CD4-positive, alpha-beta T cell treated with Interleukin-17A for 1 hour (primary cell): ENCODE measurements at regions not wholly inside any gene's neighbourhood (a gene's known extent, or its start where the extent isn't known, plus 50 kb on each side); places are given as distances from the start of the nearest gene placed in this dataset.
"Not testable (repeated sequence)": the region's sequence is repeated elsewhere in the genome, so short reads cannot be mapped to it uniquely, and the experiment has no call there.

ENCODE experiments used
- DNase-seq: peaks from one replicate; pipeline ENCODE4 v3.0.0-alpha.2; 2020

DNA sequence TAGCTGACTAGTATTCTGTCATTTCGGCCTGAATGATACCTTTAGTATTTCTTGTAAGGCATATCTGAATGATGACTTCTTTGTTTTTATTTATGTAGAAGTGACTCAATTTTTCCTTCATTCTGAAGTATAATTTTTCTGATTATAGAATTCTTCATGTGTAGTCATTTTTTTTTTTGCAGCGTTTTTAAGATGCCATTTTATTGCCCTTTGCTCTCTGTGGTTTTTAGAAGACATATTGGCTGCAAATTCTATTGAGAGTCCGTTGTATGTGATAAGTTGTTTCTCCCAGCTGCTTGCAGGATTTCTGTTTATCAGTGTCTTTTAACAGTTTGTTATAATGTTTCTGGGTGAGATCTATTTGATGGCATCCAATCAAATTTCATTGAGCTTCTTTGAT lies 1224.8 kb downstream of the JRKL start:
- DNase-seq, result no peak

DNA sequence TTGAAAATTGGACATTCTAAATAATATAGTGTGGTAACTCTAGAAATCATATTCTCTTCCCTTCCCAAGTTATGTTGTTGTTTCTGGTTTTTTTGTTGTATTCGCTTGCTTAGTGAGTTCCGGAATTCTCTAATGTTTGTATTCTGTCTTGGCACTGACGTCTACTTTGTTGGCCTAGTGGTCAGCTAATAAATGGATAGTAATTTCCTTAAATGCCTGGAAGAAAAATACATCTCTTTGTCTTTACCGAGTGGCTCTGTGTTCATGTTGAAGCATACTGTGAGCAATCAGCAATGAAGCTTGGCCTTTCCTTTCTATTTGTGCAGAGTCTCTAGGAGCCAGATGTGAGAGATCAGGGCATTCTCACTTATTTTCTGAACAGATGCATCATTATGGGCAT lies 1225.7 kb downstream of the JRKL start:
- no peak for DNase-seq

DNA sequence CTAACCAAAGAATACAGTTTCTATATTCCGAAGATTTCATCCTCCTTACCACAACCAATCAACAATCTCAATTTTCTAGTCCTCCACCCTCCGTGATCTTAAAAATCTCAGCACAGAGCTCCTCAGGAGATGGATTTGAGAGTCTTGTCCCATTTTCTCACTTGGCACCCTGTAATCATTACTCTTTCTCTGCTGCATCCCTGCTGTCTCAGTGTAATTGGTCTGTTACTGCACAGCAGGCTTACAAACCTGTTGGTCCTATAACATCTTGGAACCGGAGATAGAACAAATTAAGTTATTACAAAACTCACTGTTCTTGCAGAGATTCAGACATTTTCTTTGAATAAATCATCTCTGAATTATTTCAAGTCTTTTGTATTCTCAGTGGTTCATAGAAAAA lies 1227.2 kb downstream of the JRKL start:
- DNase-seq, result no peak

DNA sequence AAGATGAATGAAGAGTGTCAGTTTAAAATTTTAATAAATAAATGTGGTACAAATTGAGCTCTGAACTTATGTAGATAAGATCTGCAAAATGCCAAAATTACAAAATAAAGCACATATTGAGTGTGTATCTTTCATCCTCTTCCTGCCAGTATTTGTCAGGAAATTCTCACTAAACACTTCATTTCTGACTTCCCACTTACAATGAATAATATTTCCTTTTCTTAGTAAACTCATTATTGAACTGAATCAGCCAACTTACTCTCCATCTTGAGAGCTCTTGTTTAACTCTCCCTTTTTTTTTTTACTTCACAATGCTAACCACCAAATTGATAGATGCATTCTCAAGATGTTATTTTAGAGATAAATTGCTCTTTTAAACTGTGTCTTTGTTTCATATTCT lies 1230.2 kb downstream of the JRKL start:
- DNase-seq, result no peak

DNA sequence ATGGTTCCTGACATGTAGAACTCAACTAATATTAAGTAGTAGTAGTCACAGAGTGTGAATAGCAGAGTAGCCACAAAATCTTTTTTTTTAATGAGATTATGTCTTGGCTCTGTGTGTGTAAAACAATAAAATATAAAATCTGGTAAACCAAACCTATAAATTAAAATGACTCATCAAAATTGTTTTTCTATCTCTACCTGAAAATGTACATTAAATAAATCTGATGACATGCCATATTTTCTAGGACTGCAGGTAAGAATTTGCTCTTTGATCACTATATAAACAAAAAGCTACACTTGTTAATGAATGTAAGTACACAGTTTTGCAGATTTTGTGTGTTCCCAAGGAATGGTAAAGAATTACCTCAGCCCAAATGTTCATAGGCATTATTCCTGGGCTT lies 1231.5 kb downstream of the JRKL start:
- DNase-seq, result no peak

DNA sequence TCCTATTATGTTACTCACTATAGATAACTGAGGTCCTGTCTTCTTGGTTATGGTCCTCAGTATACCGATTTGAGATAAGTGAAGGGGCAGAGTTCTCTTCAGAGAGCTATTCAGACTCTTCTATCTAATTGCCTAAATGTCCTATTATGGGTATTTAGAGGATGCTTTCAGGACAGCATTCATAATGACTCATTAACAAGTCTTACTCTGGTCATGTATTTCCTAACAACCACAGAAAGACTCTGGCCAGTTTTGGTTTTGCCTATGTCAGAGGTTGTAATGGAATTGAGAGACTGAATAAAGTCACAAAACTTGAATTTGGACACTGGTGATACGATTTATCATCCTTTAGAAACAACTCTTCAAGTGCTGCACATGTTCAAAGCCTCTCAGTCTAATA lies 1233.0 kb downstream of the JRKL start:
- no peak for DNase-seq

DNA sequence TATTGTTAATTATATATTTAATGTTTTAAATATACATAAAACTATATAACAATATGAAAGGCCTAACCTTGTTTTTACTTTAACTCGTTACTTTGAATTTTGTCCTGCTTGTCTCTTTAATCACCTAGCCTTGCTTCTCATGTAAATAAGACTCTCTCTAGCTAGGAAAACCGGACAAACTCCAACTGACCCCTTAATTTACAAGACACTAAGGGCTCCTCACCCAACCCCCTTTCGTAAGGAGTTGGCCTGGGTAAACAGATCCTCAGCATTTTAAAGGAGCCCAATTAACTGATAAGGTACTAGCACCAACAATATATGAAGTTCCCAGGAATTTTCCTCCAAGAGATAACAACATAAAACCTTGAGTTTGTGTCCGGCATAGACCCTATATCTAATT lies 1246.9 kb downstream of the JRKL start:
- not testable (repeated sequence) for DNase-seq

DNA sequence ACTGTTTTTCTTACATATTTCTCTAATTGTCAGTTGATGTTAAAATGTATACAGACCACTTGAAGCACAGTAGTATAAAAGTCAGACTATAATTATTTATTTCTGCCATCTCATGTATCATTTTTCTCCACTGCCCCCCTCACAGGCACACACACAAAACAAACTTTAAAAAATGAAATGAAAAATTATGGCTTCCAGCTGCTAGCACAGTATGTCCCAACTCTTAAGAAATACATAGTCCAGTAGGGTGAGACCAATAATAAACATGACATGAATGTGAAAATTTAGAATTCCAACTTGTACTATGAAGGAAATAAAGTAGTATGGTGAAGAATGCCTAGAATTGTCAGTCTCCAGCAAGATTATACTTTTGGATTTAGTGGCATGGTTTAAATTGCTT lies 1247.9 kb downstream of the JRKL start:
- DNase-seq, result no peak

DNA sequence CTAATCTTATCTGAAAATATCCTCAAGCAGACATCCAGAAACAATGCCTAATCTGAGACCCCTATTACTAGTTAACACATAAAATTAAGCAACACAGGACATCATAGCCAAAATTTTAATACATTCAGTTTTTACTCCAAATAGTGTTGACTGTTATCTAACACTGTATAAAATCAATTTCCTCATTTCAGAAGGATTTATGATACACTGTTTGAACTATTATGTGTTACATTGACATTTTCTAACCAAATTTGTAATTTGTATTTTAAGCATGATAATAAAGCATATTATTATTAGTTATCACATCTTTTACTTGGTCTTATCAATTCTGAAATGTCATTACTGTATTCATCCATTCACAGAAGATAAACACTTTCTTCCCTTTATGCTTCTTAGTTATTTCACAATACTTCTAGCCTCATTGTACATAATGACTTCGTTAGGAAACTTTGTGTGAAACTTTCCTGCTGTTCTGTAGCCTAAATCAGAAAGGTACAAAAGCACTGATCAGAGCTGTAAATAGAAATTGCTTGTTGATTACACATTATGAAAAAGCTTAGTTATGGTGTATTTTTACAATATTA lies 1248.9 kb downstream of the JRKL start:
- DNase-seq, result no peak

DNA sequence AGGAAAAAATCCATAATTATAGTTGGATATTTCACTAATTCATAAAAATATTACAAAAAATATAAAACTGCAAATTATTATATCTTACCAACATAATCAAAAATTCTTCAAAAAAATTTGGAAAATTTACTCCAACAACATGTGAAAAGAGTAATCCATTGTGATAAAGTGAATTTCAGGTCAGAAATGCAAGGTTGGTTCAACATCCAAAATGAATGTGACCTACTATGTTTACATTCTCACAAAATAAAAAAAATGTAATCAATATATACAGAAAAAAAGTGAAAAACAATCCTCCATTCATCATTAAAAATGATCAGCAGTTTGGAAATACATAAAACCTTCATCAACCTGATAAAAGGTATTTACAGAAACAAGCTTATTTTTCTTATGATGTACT lies 1252.2 kb downstream of the JRKL start:
- DNase-seq, result no peak

DNA sequence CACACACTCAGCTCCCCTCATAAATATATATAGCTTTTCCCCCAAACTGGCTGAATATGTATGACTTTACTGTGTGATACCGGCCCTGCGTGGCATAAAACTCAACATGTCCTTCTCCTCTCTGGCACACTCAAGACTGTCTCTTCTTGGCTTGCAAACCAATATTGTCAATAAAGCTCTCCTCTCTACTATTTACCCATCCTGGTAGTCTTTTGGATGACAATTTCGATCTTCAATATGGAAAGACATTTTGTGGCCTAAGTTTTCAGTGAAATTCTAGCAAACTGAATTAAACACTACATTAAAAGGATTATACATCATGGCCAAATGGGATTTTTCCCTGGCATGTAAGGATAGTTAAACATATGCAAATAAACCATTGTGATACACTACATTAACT lies 1255.9 kb downstream of the JRKL start:
- no peak for DNase-seq

DNA sequence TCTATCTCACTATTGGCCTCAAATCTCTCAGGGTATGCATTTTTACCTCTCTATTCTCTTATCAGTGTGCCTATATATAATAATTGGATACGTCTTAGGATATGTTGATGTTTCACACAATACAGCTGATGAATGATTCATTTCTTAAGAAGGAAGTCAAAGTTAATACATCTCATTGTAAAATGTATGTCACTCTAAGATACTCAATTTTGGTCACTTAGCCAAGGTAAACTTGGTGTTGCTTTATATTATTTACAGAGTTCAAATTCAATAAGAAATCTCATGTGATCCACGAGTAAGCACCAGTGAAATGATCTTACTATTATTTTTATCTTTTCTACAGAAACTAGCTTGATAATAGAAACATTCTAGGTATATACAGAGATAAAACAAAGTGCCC lies 1266.5 kb downstream of the JRKL start:
- no peak for DNase-seq

DNA sequence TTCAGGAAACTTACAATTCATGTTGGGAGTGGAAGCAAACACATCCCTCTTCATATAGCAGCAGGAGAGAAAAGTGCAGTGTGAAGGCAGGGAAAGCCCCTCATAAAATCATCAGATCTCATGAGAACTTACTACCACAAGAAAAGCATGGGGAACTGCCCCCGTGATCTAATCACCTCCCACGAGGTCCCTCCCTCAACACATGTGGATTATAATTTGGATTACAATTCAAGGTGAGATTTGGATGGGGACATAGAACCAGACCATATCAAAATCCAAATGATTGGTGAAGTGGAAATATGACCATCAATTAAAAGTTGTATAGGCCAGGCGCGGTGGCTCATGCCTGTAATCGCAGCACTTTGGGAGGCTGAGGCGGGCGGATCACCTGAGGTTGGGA lies 1268.0 kb downstream of the JRKL start:
- DNase-seq, result no peak

DNA sequence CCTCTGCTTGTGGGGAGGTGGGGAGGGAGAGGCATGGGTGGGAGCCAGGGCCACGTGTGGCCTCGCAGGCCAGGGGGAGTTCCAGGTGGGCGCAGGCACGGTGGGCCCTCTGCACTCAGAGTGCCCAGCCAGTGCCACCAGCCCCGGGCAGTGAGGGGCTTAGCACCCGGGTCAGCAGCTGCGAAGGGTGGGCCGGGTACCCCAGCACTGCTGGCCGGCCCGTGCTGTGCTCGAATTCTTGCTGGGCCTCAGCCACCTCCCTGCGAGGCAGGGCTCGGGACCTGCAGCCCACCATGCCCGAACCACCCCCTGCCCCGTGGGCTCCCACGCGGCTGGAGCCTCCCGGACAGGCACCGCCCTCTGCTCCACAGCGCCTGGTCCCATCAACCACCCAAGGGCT lies 1277.2 kb downstream of the JRKL start:
- DNase-seq, result no peak

DNA sequence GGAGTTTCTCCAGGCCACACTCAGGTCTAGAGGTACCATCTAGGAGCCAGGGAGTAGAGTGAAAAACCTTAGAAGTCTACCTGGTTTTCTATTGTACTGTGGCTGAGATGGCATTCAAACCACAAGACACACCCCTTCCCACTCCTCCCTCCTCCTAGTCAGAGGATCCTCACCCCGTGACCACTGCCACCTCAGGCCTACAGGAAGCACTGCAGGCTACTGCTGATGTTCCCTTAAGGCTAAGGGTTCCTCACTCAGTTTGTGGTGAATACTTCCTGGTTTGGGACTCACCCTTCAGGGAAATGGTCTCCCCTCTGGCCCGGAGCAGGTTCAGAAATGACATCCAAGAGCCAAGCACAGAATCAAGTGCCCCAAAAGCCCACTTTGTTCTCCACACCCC lies 1293.9 kb downstream of the JRKL start:
- no peak for DNase-seq

DNA sequence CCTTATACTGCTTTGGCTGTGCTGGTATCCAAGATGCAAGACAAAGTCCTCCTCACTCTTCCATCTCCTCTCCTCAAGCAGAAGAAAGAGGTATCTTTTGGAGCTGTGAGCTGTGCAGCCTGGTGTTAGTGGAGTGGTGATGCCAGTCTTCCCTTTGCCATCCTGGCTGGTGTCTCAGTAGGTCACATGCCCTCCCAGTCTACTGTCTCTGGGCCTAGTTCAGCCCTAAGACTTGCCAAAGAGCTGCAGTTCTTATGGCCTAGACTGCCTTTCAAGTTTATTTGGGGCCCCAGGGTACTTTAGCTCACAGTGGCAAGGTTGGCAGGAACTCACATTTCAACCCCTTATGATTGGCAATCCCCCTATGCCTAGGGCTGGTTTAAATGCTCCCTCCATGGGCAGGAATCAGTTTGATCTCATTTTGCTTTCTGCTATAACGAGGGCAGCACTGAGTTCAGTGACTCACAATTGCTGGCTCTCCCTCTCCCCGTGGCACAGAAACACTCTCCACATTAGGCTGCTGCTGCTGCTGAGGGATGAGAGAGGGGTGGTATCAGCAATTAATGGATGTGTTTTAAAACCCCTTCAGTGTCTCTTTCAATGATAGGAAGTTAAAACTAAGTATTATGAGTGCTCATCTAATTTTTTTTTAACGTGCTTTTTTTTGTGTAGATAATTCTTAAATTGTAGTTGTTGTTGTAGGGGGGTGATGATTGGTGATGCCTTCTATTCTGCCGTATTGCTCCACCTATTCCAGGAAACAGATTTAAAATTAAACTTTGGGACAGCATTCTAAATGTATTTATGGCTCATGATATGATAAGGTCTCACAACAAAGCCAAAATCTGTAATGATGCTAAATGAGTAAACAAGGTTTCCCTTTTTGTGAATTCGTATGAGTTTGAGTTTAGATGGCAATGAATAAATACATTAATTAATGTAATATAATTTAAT lies 1295.0 kb downstream of the JRKL start:
- no peak for DNase-seq

DNA sequence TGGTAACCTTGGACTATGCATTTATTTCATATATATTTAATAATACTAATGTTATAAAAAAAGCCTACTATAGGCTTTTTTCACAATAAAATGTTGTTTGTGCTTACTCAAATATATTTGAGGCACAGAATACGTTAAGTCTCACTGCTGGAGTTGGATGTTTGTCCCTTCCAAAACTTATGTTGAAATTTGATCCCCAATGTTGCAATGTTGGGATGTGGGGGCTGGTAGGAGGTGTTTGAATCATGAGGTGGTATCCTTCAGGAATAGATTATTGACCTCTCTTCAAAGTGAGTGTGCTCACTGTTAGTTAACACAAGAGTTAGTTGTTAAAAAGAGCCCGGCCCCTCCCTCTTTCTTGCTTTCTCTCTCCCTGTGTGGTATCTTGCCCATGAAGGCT lies 1295.9 kb downstream of the JRKL start:
- no peak for DNase-seq

DNA sequence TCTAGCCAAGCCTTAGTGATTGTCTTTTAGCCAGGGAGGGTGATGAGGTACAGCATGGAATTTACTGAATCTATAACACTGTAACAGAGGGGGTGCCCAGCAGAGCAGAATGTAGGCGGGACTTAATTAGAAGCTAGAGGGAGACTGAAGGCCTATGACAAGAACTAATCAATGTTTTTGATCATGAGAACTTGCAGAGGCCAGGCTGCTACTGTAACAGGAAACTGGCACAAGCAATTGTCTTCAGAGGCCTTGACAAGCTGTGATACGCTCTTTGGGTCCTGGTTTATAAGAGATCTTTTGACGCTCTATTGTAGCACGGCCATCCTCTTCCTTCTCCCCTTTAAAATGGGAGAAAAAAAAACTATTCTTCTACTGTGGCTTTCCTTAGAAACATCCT lies 1297.3 kb downstream of the JRKL start:
- DNase-seq, result no peak

DNA sequence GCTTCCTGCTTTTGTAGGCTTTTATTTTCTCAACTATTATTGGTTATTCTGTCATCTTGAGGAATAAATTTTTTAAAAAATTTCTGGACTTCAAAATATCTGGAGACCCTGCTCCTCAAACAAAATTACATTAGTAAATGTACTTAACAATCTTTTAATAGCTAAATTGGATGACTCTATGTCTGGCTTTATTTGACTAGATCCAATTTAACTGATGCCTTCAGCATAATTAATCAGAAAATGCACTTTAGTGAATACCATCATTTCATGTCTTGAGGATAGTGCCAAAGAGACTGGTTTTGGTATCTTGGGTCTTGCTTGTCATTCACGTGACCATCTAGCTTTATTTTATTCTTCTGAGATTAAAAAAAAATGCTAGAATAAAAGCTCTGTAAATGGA lies 1301.2 kb downstream of the JRKL start:
- no peak for DNase-seq

DNA sequence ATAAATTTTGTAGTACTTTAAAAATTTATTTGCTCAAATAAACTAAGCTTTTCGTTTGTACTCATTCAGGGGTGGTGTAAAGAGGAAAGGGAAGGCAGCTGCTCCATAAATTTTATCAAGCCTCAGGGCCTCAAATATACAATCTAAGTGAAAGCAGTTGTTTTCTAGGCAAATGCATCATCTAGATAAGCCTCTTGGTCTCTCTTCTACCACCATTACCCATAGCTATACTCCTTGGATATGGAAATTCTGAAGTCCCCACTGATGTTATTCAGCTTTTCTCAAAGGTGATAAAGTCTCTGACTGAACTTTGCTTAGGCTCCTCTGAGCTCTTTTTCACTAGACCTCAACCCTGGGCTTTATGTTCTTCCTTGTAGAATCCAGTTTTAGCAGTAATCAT lies 1313.1 kb downstream of the JRKL start:
- DNase-seq, result no peak

DNA sequence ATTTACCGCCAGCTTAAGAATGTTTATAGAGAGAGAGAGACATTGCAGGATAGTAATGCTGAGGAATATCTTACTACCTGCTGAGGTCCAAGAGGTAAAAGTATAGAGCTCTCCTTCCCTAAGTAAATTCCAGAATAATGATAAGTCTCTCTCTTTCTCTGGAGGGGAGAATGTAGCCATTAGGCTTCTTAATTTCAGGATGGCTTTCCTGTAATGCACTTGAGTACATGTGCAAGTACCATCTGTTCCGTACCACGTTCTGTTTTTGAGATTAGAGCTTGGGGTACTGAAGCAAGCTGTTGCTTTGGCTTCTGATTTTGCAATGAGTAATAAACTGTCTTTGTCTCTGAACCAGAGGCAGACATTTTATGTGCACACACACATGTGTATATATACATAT lies 1314.0 kb downstream of the JRKL start:
- no peak for DNase-seq

DNA sequence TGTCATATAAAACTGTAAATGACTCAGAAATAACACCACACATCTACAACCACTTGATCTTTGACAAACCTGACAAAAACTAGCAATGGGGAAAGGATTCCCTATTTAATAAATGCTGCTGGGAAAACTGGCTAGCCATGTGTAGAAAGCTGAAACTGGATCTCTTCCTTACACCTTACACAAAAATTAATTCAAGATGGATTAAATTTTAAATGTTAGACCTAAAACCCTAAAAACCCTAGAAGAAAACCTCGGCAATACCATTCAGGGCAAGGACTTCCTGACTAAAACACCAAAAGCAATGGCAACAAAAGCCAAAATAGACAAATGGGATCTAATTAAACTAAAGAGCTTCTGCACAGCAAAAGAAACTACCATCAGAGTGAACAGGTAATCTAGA lies 1315.3 kb upstream of the CNTN5 start:
- DNase-seq, result not testable (repeated sequence)

DNA sequence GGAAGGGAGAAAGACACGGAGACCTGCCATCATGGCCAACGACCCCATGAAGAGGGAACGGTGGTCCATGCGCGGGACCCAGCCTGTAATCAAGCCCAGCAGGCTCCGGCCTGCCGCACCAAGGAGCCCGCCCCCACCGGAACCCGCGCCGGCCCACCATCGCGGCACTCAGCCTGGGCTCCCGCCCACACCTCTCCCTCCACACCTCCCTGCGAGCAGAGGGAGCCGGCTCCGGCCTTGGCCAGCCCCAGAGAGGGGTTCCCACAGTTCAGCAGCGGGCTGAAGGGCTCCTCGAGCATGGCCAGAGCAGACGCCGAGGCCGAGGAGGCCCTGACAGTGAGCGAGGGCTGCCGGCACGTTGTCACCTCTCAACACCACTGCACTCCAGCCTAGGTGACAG lies 1302.8 kb upstream of the CNTN5 start:
- no peak for DNase-seq

DNA sequence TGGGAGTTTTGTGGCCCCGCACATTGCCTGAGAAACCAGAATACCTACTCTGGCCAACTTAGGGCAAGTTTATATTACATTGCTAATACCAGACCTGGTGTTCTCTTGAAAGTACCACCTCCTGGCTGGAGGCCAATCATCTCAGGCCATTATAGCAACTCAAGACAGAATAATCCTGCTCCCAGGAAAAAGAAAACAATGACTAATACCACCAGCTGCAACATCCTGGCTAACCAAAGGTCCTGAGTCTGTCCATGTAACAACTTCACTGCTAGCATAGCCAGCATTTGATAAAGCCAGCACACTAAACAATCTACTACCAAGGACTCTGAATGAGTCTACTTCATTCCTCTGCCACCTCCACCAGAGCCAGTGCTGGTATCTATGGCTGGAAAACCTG lies 1298.7 kb upstream of the CNTN5 start:
- no peak for DNase-seq

DNA sequence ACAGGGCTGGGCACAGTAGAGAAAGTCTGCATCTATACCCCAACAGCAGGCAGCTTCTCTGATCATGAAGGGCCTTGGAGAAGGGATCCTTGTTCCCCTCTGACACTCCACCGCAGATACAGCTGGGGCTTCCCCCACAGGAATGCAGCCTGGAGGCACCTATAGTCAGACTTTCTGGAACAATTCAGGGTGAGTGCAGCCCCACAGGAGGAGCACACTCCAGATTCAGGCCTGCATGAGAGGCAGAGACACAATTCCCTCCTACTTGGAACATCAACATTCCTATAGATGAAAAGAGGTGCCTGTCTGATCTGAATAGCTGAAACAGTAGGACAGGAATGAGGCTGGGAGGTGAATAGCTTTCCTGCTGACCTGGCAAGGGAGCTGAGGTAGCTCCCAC lies 1298.0 kb upstream of the CNTN5 start:
- no peak for DNase-seq
